ENCODE measurements at regions not wholly inside any gene's neighbourhood (a gene's known extent, or its start where the extent isn't known, plus 50 kb on each side); places are given as distances from the start of the nearest gene placed in this dataset.
A peak's percentile ranks its signal among the peaks of the same experiment; 100 is the strongest.
"Not testable (repeated sequence)": the region's sequence is repeated elsewhere in the genome, so short reads cannot be mapped to it uniquely, and the experiment has no call there.

- DNase-seq, result no peak
Observed at GRCh38 chr3:159047361-159047760, 245.5 kb downstream of the MFSD1 start.

- not testable (repeated sequence) for DNase-seq
Observed at GRCh38 chr3:159052494-159052893, 250.6 kb downstream of the MFSD1 start.

GRCh38 chr3:159057621-159058020 is 255.8 kb downstream of the MFSD1 start:
- no peak for DNase-seq

- DNase-seq, result no peak
Observed at GRCh38 chr3:159058859-159059258, 257.0 kb downstream of the MFSD1 start.

- no peak for DNase-seq
Observed at GRCh38 chr3:159059395-159059794, 257.5 kb downstream of the MFSD1 start.

GRCh38 chr3:159062734-159063410 is 261.0 kb downstream of the MFSD1 start:
- no peak for DNase-seq

- DNase-seq, result no peak
Observed at GRCh38 chr3:159069091-159069490, 267.2 kb downstream of the MFSD1 start, which contains the start of gene IQCJ. IQCJ (plus strand) TSS chr3:159069319.

GRCh38 chr3:159069866-159070425 is 268.1 kb downstream of the MFSD1 start:
- no peak for DNase-seq

GRCh38 chr3:159074756-159075701 is 273.2 kb downstream of the MFSD1 start:
- DNase-seq, result no peak

- DNase-seq, result no peak
Observed at GRCh38 chr3:159077860-159078259, 276.0 kb downstream of the MFSD1 start.

GRCh38 chr3:159080256-159080655 is 278.4 kb downstream of the MFSD1 start:
- peak; percentile 72 for DNase-seq

GRCh38 chr3:159080821-159081220 is 279.0 kb downstream of the MFSD1 start:
- no peak for DNase-seq

GRCh38 chr3:159082519-159082918 is 280.7 kb downstream of the MFSD1 start:
- peak; percentile 33 for DNase-seq

GRCh38 chr3:159091936-159092335 is 290.1 kb downstream of the MFSD1 start:
- DNase-seq, result no peak

GRCh38 chr3:159102001-159102400 is 300.1 kb downstream of the MFSD1 start:
- DNase-seq, result no peak

- no peak for DNase-seq
Observed at GRCh38 chr3:159112724-159113123, 310.9 kb downstream of the MFSD1 start.

GRCh38 chr3:159113221-159113875 is 311.5 kb downstream of the MFSD1 start:
- DNase-seq, result no peak

GRCh38 chr3:159114582-159114981 is 312.7 kb downstream of the MFSD1 start:
- DNase-seq, result no peak

- DNase-seq, result no peak
Observed at GRCh38 chr3:159123877-159124276, 322.0 kb downstream of the MFSD1 start.

- DNase-seq, result no peak
Observed at GRCh38 chr3:159126261-159127020, 324.6 kb downstream of the MFSD1 start.

GRCh38 chr3:159127021-159127392 is 325.2 kb downstream of the MFSD1 start:
- no peak for DNase-seq

GRCh38 chr3:159128628-159129027 is 326.8 kb downstream of the MFSD1 start:
- no peak for DNase-seq

All from eye (tissue), 1 donor.